Activated T-helper 1 cell treated with Interleukin-2 at 50 U/mL for 16 hours (primary cell): ENCODE measurements at regions not wholly inside any gene's neighbourhood (a gene's known extent, or its start where the extent isn't known, plus 50 kb on each side); places are given as distances from the start of the nearest gene placed in this dataset.
"Not testable (repeated sequence)": the region's sequence is repeated elsewhere in the genome, so short reads cannot be mapped to it uniquely, and the experiment has no call there.

Experiments used
- DNase-seq: peaks from one replicate; pipeline ENCODE4 v3.0.0-alpha.2; 2020; ENCODE audit warnings: low read depth

- no peak for DNase-seq
Measured at GRCh38 chr3:6706777-6707176, 154.1 kb upstream of the GRM7 start.

- no peak for DNase-seq
Measured at GRCh38 chr3:6709178-6709577, 151.7 kb upstream of the GRM7 start.

- DNase-seq = no peak
Measured at GRCh38 chr3:6714962-6715361, 146.0 kb upstream of the GRM7 start.

GRCh38 chr3:6716420-6716819, 144.5 kb upstream of the GRM7 start:
- no peak for DNase-seq

GRCh38 chr3:6717026-6717943, 143.6 kb upstream of the GRM7 start:
- no peak for DNase-seq

GRCh38 chr3:6719999-6720398, 140.9 kb upstream of the GRM7 start:
- DNase-seq = no peak

GRCh38 chr3:6721491-6721890, 139.4 kb upstream of the GRM7 start:
- DNase-seq = no peak

GRCh38 chr3:6723205-6723604, 137.7 kb upstream of the GRM7 start:
- DNase-seq = no peak

- DNase-seq = no peak
Measured at GRCh38 chr3:6726811-6727210, 134.1 kb upstream of the GRM7 start.

GRCh38 chr3:6732807-6733206, 128.1 kb upstream of the GRM7 start:
- DNase-seq = no peak

GRCh38 chr3:6733699-6734394, 127.1 kb upstream of the GRM7 start:
- DNase-seq = no peak

GRCh38 chr3:6734395-6734746, 126.5 kb upstream of the GRM7 start:
- no peak for DNase-seq

GRCh38 chr3:6736836-6737629, 123.9 kb upstream of the GRM7 start:
- DNase-seq = no peak

- DNase-seq = no peak
Measured at GRCh38 chr3:6737630-6738029, 123.3 kb upstream of the GRM7 start.

GRCh38 chr3:6739288-6739687, 121.6 kb upstream of the GRM7 start:
- DNase-seq = no peak

- DNase-seq = no peak
Measured at GRCh38 chr3:6743067-6743720, 117.7 kb upstream of the GRM7 start.

GRCh38 chr3:6746443-6746842, 114.5 kb upstream of the GRM7 start:
- no peak for DNase-seq

- no peak for DNase-seq
Measured at GRCh38 chr3:6747017-6747416, 113.9 kb upstream of the GRM7 start.

- DNase-seq = no peak
Measured at GRCh38 chr3:6750782-6751181, 110.1 kb upstream of the GRM7 start.

GRCh38 chr3:6753536-6753935, 107.4 kb upstream of the GRM7 start:
- no peak for DNase-seq

- DNase-seq = not testable (repeated sequence)
Measured at GRCh38 chr3:6769532-6770396, 91.2 kb upstream of the GRM7 start.
